Lung (tissue), 11 donors: ENCODE measurements at regions not wholly inside any gene's neighbourhood (a gene's known extent, or its start where the extent isn't known, plus 50 kb on each side); places are given as distances from the start of the nearest gene placed in this dataset.

Source experiments
- ATAC-seq: fragments of 200-7000 bp; cut with Tn5 transposase; one replicate; pipeline ENCODE4 v1.9.1; 2020; ENCODE audit warnings: moderate number of reproducible peaks; ENCODE audit not compliant: insufficient read depth, low FRiP score
- DNase-seq, 3 donors: peaks; one replicate each; pipeline ENCODE4 v3.0.0-alpha.2; 2013 to 2017
- H3K27ac ChIP-seq, 2 donors: one replicate each; pipeline ENCODE4 v1.5.1; 2013; ENCODE audit warnings: mild to moderate bottlenecking in 2 of 2, moderate library complexity in 2 of 2, control low read depth in 1 of 2, inconsistent platforms in 1 of 2, low read depth in 1 of 2, low read length in 1 of 2
- H3K27me3 ChIP-seq, 3 donors: one replicate each; pipeline ENCODE4 v1.5.1; 2013; ENCODE audit warnings: low read length in 2 of 3; ENCODE audit not compliant: control insufficient read depth in 3 of 3, insufficient read depth in 3 of 3
- H3K36me3 ChIP-seq, 4 donors: one replicate each; pipeline ENCODE4 v1.5.1; 2013; ENCODE audit warnings: low read length in 4 of 4, mild to moderate bottlenecking in 1 of 4, moderate library complexity in 1 of 4; ENCODE audit not compliant: control insufficient read depth in 4 of 4, insufficient read depth in 4 of 4
- H3K4me1 ChIP-seq, 5 donors: one replicate each; pipeline ENCODE4 v1.5.1; 2013; ENCODE audit warnings: low read length in 5 of 5, mild to moderate bottlenecking in 2 of 5, moderate library complexity in 1 of 5; ENCODE audit not compliant: control insufficient read depth in 5 of 5, insufficient read depth in 5 of 5
- H3K4me3 ChIP-seq: one replicate; pipeline ENCODE4 v1.5.1; 2013; ENCODE audit warnings: mild to moderate bottlenecking, control low read depth, moderate library complexity
- H3K9ac ChIP-seq, 2 donors: one replicate each; pipeline ENCODE4 v1.5.1; 2013; ENCODE audit warnings: low read length in 2 of 2, control low read depth in 1 of 2; ENCODE audit not compliant: insufficient read depth in 1 of 2
- H3K9me3 ChIP-seq, 4 donors: one replicate each; pipeline ENCODE4 v1.5.1; 2013; ENCODE audit warnings: low read length in 3 of 4, mild to moderate bottlenecking in 1 of 4, moderate library complexity in 1 of 4; ENCODE audit not compliant: control insufficient read depth in 4 of 4, insufficient read depth in 3 of 4
- CTCF ChIP-seq: IDR thresholded peaks from 2 replicates; pipeline ENCODE4 v1.5.1; 2012; ENCODE audit warnings: mild to moderate bottlenecking; ENCODE audit errors: control extremely low read depth, extremely low read depth
- WGBS, 2 donors: extraction: QIAGEN DNeasy Blood & Tissue Kit; methylation state at CpG; one replicate each; pipeline ENCODE4 v1.1.7; 2013; 5-methylcytosine and 5-hydroxymethylcytosine counted together
- donor health status: control.
- donor health status: control.
- donor health status: Bipolar disorder and iron deficiency.
- donor health status: healthy.
- donor health status: DM: yes; HTN: yes; CAD: no.

- peaks cover 0 to 2% (median 0%) of the 10 kb centered on the region in 4 donors for H3K9me3 ChIP-seq
- WGBS, 2 donors = 86 to 92% methylated on average over 5 of the region's 5 CpGs
- no peak overlapping the region for H3K4me3 ChIP-seq
- peaks cover 0 to 10% (median 5%) of the 10 kb centered on the region in 5 donors for H3K4me1 ChIP-seq
- H3K27ac ChIP-seq = no peak overlapping the region
- no peaks in the 10 kb centered on the region for H3K27me3 ChIP-seq
- no peak for ATAC-seq
- no peak for TF ChIP-seq CTCF
- H3K36me3 ChIP-seq = no peaks in the 10 kb centered on the region
- no peak for DNase-seq
- H3K9ac ChIP-seq = no peak overlapping the region
Measured at GRCh38 chr13:22449251-22449650, 731.5 kb upstream of the SGCG start.

GRCh38 chr13:22451327-22451741, 729.4 kb upstream of the SGCG start:
- no peak for ATAC-seq
- Histone ChIP-seq H3K27me3 (no peaks in the 10 kb centered on the region), H3K36me3 (no peaks in the 10 kb centered on the region), H3K27ac (no peak overlapping the region), H3K4me3 (no peak overlapping the region), H3K9ac (no peak overlapping the region), H3K4me1 (peaks cover 0 to 13% (median 5%) of the 10 kb centered on the region in 5 donors), H3K9me3 (peaks cover 0 to 4% (median 0%) of the 10 kb centered on the region in 4 donors)
- peak; percentile 35 to 76 (median 72) for DNase-seq
- WGBS, 2 donors = 52 to 60% methylated on average over 5 of the region's 5 CpGs
- TF ChIP-seq CTCF = no peak

GRCh38 chr13:22454586-22454985, 726.2 kb upstream of the SGCG start:
- Histone ChIP-seq H3K27me3 (no peaks in the 10 kb centered on the region), H3K4me1 (peaks cover 0 to 14% (median 5%) of the 10 kb centered on the region in 5 donors), H3K36me3 (no peaks in the 10 kb centered on the region), H3K27ac (no peak overlapping the region), H3K9ac (no peak overlapping the region), H3K4me3 (no peak overlapping the region), H3K9me3 (peaks cover 0 to 6% (median 0%) of the 10 kb centered on the region in 4 donors)
- ATAC-seq (no peak), DNase-seq (no peak)
- no peak for TF ChIP-seq CTCF
- WGBS, 2 donors = 60 to 69% methylated on average over 3 of the region's 3 CpGs

DNA sequence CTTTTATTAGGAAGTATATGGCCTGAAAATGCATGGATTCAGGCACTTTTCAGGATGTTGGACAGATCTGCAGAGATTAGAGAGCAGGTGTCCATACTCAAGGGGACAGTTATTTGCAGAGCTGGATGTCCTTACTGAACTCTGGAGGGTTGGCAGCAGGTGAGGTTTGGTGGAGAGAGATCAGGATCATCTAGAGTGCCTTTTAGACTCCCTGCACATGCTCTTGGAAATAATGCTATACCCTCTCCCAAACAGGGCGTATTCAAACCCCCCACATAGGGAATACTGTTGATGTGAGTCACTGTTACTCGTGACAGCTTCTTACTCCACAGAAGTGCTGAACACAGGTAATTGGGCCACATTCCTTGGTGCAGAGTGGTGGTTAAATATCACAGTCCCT, 725.7 kb upstream of the SGCG start:
- no peak for DNase-seq
- WGBS, 2 donors = 66 to 81% methylated on average over 2 of the region's 2 CpGs
- no peaks in the 10 kb centered on the region for H3K27me3 ChIP-seq
- peaks cover 0 to 14% (median 5%) of the 10 kb centered on the region in 5 donors for H3K4me1 ChIP-seq
- no peak overlapping the region for H3K4me3 ChIP-seq
- ATAC-seq = no peak
- no peaks in the 10 kb centered on the region for H3K36me3 ChIP-seq
- H3K9ac ChIP-seq = no peak overlapping the region
- no peak for TF ChIP-seq CTCF
- no peak overlapping the region for H3K27ac ChIP-seq
- H3K9me3 ChIP-seq = peaks cover 0 to 6% (median under 1%) of the 10 kb centered on the region in 4 donors
